ENCODE measurements at regions not wholly inside any gene's neighbourhood (a gene's known extent, or its start where the extent isn't known, plus 50 kb on each side); places are given as distances from the start of the nearest gene placed in this dataset.
A peak's percentile ranks its signal among the peaks of the same experiment; 100 is the strongest.

- no peak overlapping the region for H3K4me2 ChIP-seq (ENCODE audit: low read length)
- H3K36me3 ChIP-seq (ENCODE audit: insufficient read depth, low read length) = no peaks in the 10 kb centered on the region
- no peak for FAIRE-seq
- H3K9me3 ChIP-seq (ENCODE audit: insufficient read depth, low read depth, low read length) = no peaks in the 10 kb centered on the region
- no peak overlapping the region for H2AFZ ChIP-seq (ENCODE audit: low read depth, low read length)
- peaks cover 4% of the 10 kb centered on the region for H3K9me3 Mint-ChIP-seq (ENCODE audit: unreplicated experiment)
- H3K4me3 ChIP-seq (ENCODE audit: insufficient read depth, low read depth, low read length) = no peak overlapping the region
- no peak overlapping the region for H3K4me3 Mint-ChIP-seq (ENCODE audit: unreplicated experiment)
- no peak overlapping the region for H3K27ac ChIP-seq (ENCODE audit: low read depth, low read length)
- peaks cover 8% of the 10 kb centered on the region for H3K4me1 Mint-ChIP-seq (ENCODE audit: low read depth, unreplicated experiment)
- H3K27ac Mint-ChIP-seq (ENCODE audit: unreplicated experiment) = no peak overlapping the region
- H3K79me2 ChIP-seq (ENCODE audit: insufficient read depth, low read length) = no peaks in the 10 kb centered on the region
- H3K27me3 ChIP-seq (ENCODE audit: insufficient read depth, low read length) = no peaks in the 10 kb centered on the region
- no peak for TF ChIP-seq EZH2 (IDR thresholded peaks at IDR 0.05; ENCODE audit: insufficient read depth, low read length)
- TF ChIP-seq, protein P1, sequence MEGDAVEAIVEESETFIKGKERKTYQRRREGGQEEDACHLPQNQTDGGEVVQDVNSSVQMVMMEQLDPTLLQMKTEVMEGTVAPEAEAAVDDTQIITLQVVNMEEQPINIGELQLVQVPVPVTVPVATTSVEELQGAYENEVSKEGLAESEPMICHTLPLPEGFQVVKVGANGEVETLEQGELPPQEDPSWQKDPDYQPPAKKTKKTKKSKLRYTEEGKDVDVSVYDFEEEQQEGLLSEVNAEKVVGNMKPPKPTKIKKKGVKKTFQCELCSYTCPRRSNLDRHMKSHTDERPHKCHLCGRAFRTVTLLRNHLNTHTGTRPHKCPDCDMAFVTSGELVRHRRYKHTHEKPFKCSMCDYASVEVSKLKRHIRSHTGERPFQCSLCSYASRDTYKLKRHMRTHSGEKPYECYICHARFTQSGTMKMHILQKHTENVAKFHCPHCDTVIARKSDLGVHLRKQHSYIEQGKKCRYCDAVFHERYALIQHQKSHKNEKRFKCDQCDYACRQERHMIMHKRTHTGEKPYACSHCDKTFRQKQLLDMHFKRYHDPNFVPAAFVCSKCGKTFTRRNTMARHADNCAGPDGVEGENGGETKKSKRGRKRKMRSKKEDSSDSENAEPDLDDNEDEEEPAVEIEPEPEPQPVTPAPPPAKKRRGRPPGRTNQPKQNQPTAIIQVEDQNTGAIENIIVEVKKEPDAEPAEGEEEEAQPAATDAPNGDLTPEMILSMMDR (IDR thresholded peaks at IDR 0.05; ENCODE audit: insufficient read depth, low read depth, low read length) = no peak
- H3K4me1 ChIP-seq (ENCODE audit: insufficient read depth, low read length) = peaks cover 4% of the 10 kb centered on the region
- H3K27me3 Mint-ChIP-seq (ENCODE audit: low read depth, unreplicated experiment) = no peaks in the 10 kb centered on the region
- no peak for DNase-seq (ENCODE audit: low read depth)
- no peaks in the 10 kb centered on the region for H3K36me3 Mint-ChIP-seq (ENCODE audit: low read depth, unreplicated experiment)
- no peaks in the 10 kb centered on the region for H4K20me1 ChIP-seq (ENCODE audit: insufficient read depth, low read length)
- no peak overlapping the region for H3K9ac ChIP-seq (ENCODE audit: low read length)
Observed at GRCh38 chr13:85592211-85592610, 207.0 kb downstream of the SLITRK6 start.

DNA sequence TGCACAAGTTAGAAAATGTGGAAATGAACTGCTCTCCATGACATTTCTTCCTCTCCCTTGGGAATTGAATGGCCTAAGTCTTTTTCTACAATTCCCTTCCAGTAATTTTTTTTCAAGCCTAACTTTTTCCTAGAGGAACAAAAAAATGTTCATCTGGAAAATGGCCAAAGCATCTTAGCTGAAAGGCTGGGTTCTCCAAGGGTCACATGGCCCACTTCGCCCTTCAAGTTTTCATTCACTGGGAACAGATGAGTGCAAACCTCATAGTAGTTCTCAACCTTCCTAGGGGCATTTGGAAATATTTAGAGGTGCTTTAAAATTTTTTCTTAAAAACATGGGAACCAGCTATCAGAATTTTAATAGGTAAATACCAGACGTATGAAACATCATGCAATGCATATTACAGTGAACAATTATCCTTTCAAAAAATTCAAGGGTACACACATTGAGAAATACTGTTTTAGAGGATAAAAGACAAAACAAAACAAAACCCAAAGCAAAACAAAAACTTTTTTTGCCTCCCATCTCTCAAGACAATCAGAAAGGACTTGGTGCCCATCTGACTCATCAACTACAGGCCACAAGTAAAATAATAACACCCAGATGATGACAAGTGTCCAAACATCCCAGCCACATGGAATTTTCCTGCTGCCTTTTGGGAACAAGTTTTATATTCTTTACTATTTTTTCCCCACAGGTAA lies 208.8 kb downstream of the SLITRK6 start:
- Histone ChIP-seq H3K9me3 (ENCODE audit: insufficient read depth, low read depth, low read length) (no peaks in the 10 kb centered on the region), H3K27ac (ENCODE audit: low read depth, low read length) (no peak overlapping the region), H3K27me3 (ENCODE audit: insufficient read depth, low read length) (no peaks in the 10 kb centered on the region), H3K79me2 (ENCODE audit: insufficient read depth, low read length) (no peaks in the 10 kb centered on the region), H3K36me3 (ENCODE audit: insufficient read depth, low read length) (no peaks in the 10 kb centered on the region), H4K20me1 (ENCODE audit: insufficient read depth, low read length) (no peaks in the 10 kb centered on the region), H3K4me1 (ENCODE audit: insufficient read depth, low read length) (peaks cover 6% of the 10 kb centered on the region), H3K4me3 (ENCODE audit: insufficient read depth, low read depth, low read length) (no peak overlapping the region), H2AFZ (ENCODE audit: low read depth, low read length) (no peak overlapping the region), H3K9ac (ENCODE audit: low read length) (no peak overlapping the region), H3K4me2 (ENCODE audit: low read length) (no peak overlapping the region)
- Mint-ChIP-seq H3K4me1 (ENCODE audit: low read depth, unreplicated experiment) (peaks cover 14% of the 10 kb centered on the region), H3K27ac (ENCODE audit: unreplicated experiment) (no peak overlapping the region), H3K36me3 (ENCODE audit: low read depth, unreplicated experiment) (no peaks in the 10 kb centered on the region), H3K4me3 (ENCODE audit: unreplicated experiment) (no peak overlapping the region), H3K9me3 (ENCODE audit: unreplicated experiment) (peaks cover 6% of the 10 kb centered on the region), H3K27me3 (ENCODE audit: low read depth, unreplicated experiment) (no peaks in the 10 kb centered on the region)
- DNase-seq (ENCODE audit: low read depth) = peak; percentile 10
- TF ChIP-seq EZH2 (IDR thresholded peaks at IDR 0.05; ENCODE audit: insufficient read depth, low read length) = no peak
- TF ChIP-seq, protein P1 (IDR thresholded peaks at IDR 0.05; ENCODE audit: insufficient read depth, low read depth, low read length) = no peak
- no peak for FAIRE-seq

- Histone ChIP-seq H2AFZ (ENCODE audit: low read depth, low read length) (no peak overlapping the region), H3K4me2 (ENCODE audit: low read length) (no peak overlapping the region), H3K9me3 (ENCODE audit: insufficient read depth, low read depth, low read length) (no peaks in the 10 kb centered on the region), H3K27ac (ENCODE audit: low read depth, low read length) (no peak overlapping the region), H3K4me3 (ENCODE audit: insufficient read depth, low read depth, low read length) (no peak overlapping the region), H3K9ac (ENCODE audit: low read length) (no peak overlapping the region), H3K36me3 (ENCODE audit: insufficient read depth, low read length) (no peaks in the 10 kb centered on the region), H4K20me1 (ENCODE audit: insufficient read depth, low read length) (no peaks in the 10 kb centered on the region), H3K27me3 (ENCODE audit: insufficient read depth, low read length) (no peaks in the 10 kb centered on the region), H3K79me2 (ENCODE audit: insufficient read depth, low read length) (no peaks in the 10 kb centered on the region), H3K4me1 (ENCODE audit: insufficient read depth, low read length) (peaks cover 6% of the 10 kb centered on the region)
- Mint-ChIP-seq H3K27ac (ENCODE audit: unreplicated experiment) (peak overlapping the region; percentile 77), H3K36me3 (ENCODE audit: low read depth, unreplicated experiment) (no peaks in the 10 kb centered on the region), H3K9me3 (ENCODE audit: unreplicated experiment) (peaks cover 2% of the 10 kb centered on the region), H3K4me3 (ENCODE audit: unreplicated experiment) (no peak overlapping the region), H3K4me1 (ENCODE audit: low read depth, unreplicated experiment) (peaks cover 14% of the 10 kb centered on the region), H3K27me3 (ENCODE audit: low read depth, unreplicated experiment) (no peaks in the 10 kb centered on the region)
- TF ChIP-seq, protein P1 (IDR thresholded peaks at IDR 0.05; ENCODE audit: insufficient read depth, low read depth, low read length) = no peak
- no peak for TF ChIP-seq EZH2 (IDR thresholded peaks at IDR 0.05; ENCODE audit: insufficient read depth, low read length)
- DNase-seq (ENCODE audit: low read depth) (no peak), FAIRE-seq (no peak)
Observed at GRCh38 chr13:85589021-85589420, 210.2 kb downstream of the SLITRK6 start.

All from astrocyte (in vitro differentiated cells and primary cell).